Naive thymus-derived CD8-positive, alpha-beta T cell (primary cell): ENCODE measurements at regions not wholly inside any gene's neighbourhood (a gene's known extent, or its start where the extent isn't known, plus 50 kb on each side); places are given as distances from the start of the nearest gene placed in this dataset.

Source experiments
- ATAC-seq, 2 donors: fragments of 150-1000 bp; cut with Tn5 transposase in 1 of 2; sonication (Bioruptor Pico), chemical (Tn5 transposase) in 1 of 2; 1 replicate in 1 of 2; 2 replicates in 1 of 2; pipeline ENCODE4 v1.10.0; 2021; ENCODE audit warnings: mild to moderate bottlenecking in 2 of 2, moderate library complexity in 2 of 2
- POLR2A ChIA-PET: fragments of 350-600 bp; sonication (Branson Sonifier 250); formaldehyde crosslinking; loops from one replicate; lab custom pipeline; 2021; ENCODE audit warnings: antibody characterized with exemption; lab: Charles Lee
- DNase-seq, 10 donors: peaks; one replicate each; pipeline versions ENCODE4 v3.0.0 to v3.0.0-alpha.2; 2020 to 2022
- H3K27ac Mint-ChIP-seq, 10 donors: one replicate each; pipeline ENCODE4 v1.8.0; 2020 to 2022; ENCODE audit warnings: mild to moderate bottlenecking in 10 of 10, mixed read lengths in 10 of 10, moderate library complexity in 4 of 10, inconsistent platforms in 1 of 10
- H3K27me3 Mint-ChIP-seq, 5 donors: one replicate each; pipeline ENCODE4 v1.8.0; 2021 to 2022; ENCODE audit warnings: mixed read lengths in 5 of 5
- H3K36me3 Mint-ChIP-seq, 3 donors: one replicate each; pipeline ENCODE4 v1.8.0; 2020 to 2022; ENCODE audit warnings: mixed read lengths in 3 of 3, mild to moderate bottlenecking in 2 of 3, inconsistent platforms in 1 of 3
- H3K4me1 Mint-ChIP-seq, 4 donors: one replicate each; pipeline ENCODE4 v1.8.0; 2021 to 2022; ENCODE audit warnings: mixed read lengths in 4 of 4
- H3K4me3 Mint-ChIP-seq, 10 donors: one replicate each; pipeline ENCODE4 v1.8.0; 2020 to 2022; ENCODE audit warnings: mild to moderate bottlenecking in 10 of 10, mixed read lengths in 10 of 10, moderate library complexity in 6 of 10, inconsistent platforms in 1 of 10
- H3K9me3 Mint-ChIP-seq, 9 donors: one replicate each; pipeline ENCODE4 v1.8.0; 2020 to 2022; ENCODE audit warnings: mixed read lengths in 9 of 9, mild to moderate bottlenecking in 3 of 9, inconsistent platforms in 1 of 9, moderate library complexity in 1 of 9

- H3K4me3 Mint-ChIP-seq = no peak overlapping the region
- peaks cover 0 to 2% (median 0%) of the 10 kb centered on the region in 5 donors for H3K27me3 Mint-ChIP-seq
- DNase-seq (no peak), ATAC-seq (no peak)
- peaks cover 0 to 15% (median 2%) of the 10 kb centered on the region in 9 donors for H3K9me3 Mint-ChIP-seq
- H3K27ac Mint-ChIP-seq = no peak overlapping the region
- H3K4me1 Mint-ChIP-seq = peaks cover 0 to 6% (median 4%) of the 10 kb centered on the region in 4 donors
- POLR2A ChIA-PET = no interaction called here
- no peaks in the 10 kb centered on the region for H3K36me3 Mint-ChIP-seq
Observed at GRCh38 chr6:103677290-103677689, 1182.4 kb downstream of the HACE1 start.

GRCh38 chr6:103675807-103676406 lies 1183.8 kb downstream of the HACE1 start:
- POLR2A ChIA-PET = no interaction called here
- peaks cover 0 to 6% (median 4%) of the 10 kb centered on the region in 4 donors for H3K4me1 Mint-ChIP-seq
- H3K27me3 Mint-ChIP-seq = peaks cover 0 to 2% (median 0%) of the 10 kb centered on the region in 5 donors
- H3K9me3 Mint-ChIP-seq = peaks cover 0 to 15% (median 2%) of the 10 kb centered on the region in 9 donors
- ATAC-seq (no peak), DNase-seq (no peak)
- no peak overlapping the region for H3K4me3 Mint-ChIP-seq
- no peaks in the 10 kb centered on the region for H3K36me3 Mint-ChIP-seq
- H3K27ac Mint-ChIP-seq = no peak overlapping the region

GRCh38 chr6:103674790-103675189 lies 1184.9 kb downstream of the HACE1 start:
- ATAC-seq (no peak), DNase-seq (no peak)
- POLR2A ChIA-PET = no interaction called here
- Mint-ChIP-seq H3K4me1 (peaks cover 0 to 6% (median 4%) of the 10 kb centered on the region in 4 donors), H3K4me3 (no peak overlapping the region), H3K27ac (no peak overlapping the region), H3K36me3 (no peaks in the 10 kb centered on the region), H3K27me3 (peaks cover 0 to 2% (median 0%) of the 10 kb centered on the region in 5 donors), H3K9me3 (peaks cover 0 to 15% (median 2%) of the 10 kb centered on the region in 9 donors)

GRCh38 chr6:103672169-103672568 lies 1187.5 kb downstream of the HACE1 start:
- DNase-seq = no peak
- H3K27me3 Mint-ChIP-seq = peaks cover 0 to 2% (median 0%) of the 10 kb centered on the region in 5 donors
- ATAC-seq = no peak
- H3K27ac Mint-ChIP-seq = no peak overlapping the region
- H3K4me1 Mint-ChIP-seq = peaks cover 0 to 6% (median 4%) of the 10 kb centered on the region in 4 donors
- H3K4me3 Mint-ChIP-seq = no peak overlapping the region
- H3K36me3 Mint-ChIP-seq = no peaks in the 10 kb centered on the region
- peaks cover 0 to 15% (median 2%) of the 10 kb centered on the region in 9 donors for H3K9me3 Mint-ChIP-seq
- POLR2A ChIA-PET = no interaction called here

- DNase-seq (no peak), ATAC-seq (no peak)
- POLR2A ChIA-PET = no interaction called here
- H3K36me3 Mint-ChIP-seq = no peaks in the 10 kb centered on the region
- H3K9me3 Mint-ChIP-seq = peaks cover 0 to 8% (median 2%) of the 10 kb centered on the region in 9 donors
- no peak overlapping the region for H3K4me3 Mint-ChIP-seq
- H3K27me3 Mint-ChIP-seq = no peaks in the 10 kb centered on the region
- no peaks in the 10 kb centered on the region for H3K4me1 Mint-ChIP-seq
- no peak overlapping the region for H3K27ac Mint-ChIP-seq
Observed at GRCh38 chr6:103629613-103630012, 1230.1 kb downstream of the HACE1 start.

- no peaks in the 10 kb centered on the region for H3K4me1 Mint-ChIP-seq
- DNase-seq (no peak), ATAC-seq (no peak)
- no peak overlapping the region for H3K4me3 Mint-ChIP-seq
- H3K36me3 Mint-ChIP-seq = no peaks in the 10 kb centered on the region
- H3K27ac Mint-ChIP-seq = no peak overlapping the region
- H3K9me3 Mint-ChIP-seq = peaks cover 0 to 22% (median 5%) of the 10 kb centered on the region in 9 donors
- H3K27me3 Mint-ChIP-seq = no peaks in the 10 kb centered on the region
- POLR2A ChIA-PET = no interaction called here
Observed at GRCh38 chr6:103617642-103618041, 1242.1 kb downstream of the HACE1 start.

- no peaks in the 10 kb centered on the region for H3K4me1 Mint-ChIP-seq
- no peaks in the 10 kb centered on the region for H3K27me3 Mint-ChIP-seq
- ATAC-seq (no peak), DNase-seq (no peak)
- H3K9me3 Mint-ChIP-seq = peaks cover 3 to 21% (median 7%) of the 10 kb centered on the region in 9 donors
- POLR2A ChIA-PET = no interaction called here
- H3K4me3 Mint-ChIP-seq = no peak overlapping the region
- peaks cover 0 to 5% (median 0%) of the 10 kb centered on the region in 3 donors for H3K36me3 Mint-ChIP-seq
- H3K27ac Mint-ChIP-seq = no peak overlapping the region
Observed at GRCh38 chr6:103587722-103588121, 1272.0 kb downstream of the HACE1 start.

- no peak overlapping the region for H3K4me3 Mint-ChIP-seq
- POLR2A ChIA-PET = no interaction called here
- H3K9me3 Mint-ChIP-seq = peaks cover 5 to 42% (median 9%) of the 10 kb centered on the region in 9 donors
- H3K4me1 Mint-ChIP-seq = no peaks in the 10 kb centered on the region
- no peak for DNase-seq
- peaks cover 0 to 2% (median 0%) of the 10 kb centered on the region in 5 donors for H3K27me3 Mint-ChIP-seq
- no peak for ATAC-seq
- H3K36me3 Mint-ChIP-seq = no peaks in the 10 kb centered on the region
- no peak overlapping the region for H3K27ac Mint-ChIP-seq
Observed at GRCh38 chr6:103578115-103578514, 1281.6 kb downstream of the HACE1 start.

GRCh38 chr6:103570431-103570830 lies 1289.3 kb downstream of the HACE1 start:
- ATAC-seq = no peak
- H3K27me3 Mint-ChIP-seq = no peaks in the 10 kb centered on the region

GRCh38 chr6:103554911-103555310 lies 1304.8 kb downstream of the HACE1 start:
- ATAC-seq = no peak
- Mint-ChIP-seq H3K4me1 (no peaks in the 10 kb centered on the region), H3K27me3 (no peaks in the 10 kb centered on the region), H3K9me3 (peaks cover 0 to 21% (median 5%) of the 10 kb centered on the region in 9 donors), H3K27ac (no peak overlapping the region), H3K4me3 (no peak overlapping the region), H3K36me3 (no peaks in the 10 kb centered on the region)
- DNase-seq = no peak
- POLR2A ChIA-PET = no interaction called here

More at GRCh38 chr6:103570431-103570830, 1289.3 kb downstream of the HACE1 start:
- POLR2A ChIA-PET = no interaction called here
- Mint-ChIP-seq H3K4me1 (no peaks in the 10 kb centered on the region), H3K27ac (no peak overlapping the region), H3K9me3 (peaks cover 0 to 6% (median 0%) of the 10 kb centered on the region in 9 donors), H3K36me3 (no peaks in the 10 kb centered on the region), H3K4me3 (no peak overlapping the region)
- no peak for DNase-seq

GRCh38 chr6:103538381-103538780 lies 1321.3 kb downstream of the HACE1 start:
- DNase-seq = no peak
- Mint-ChIP-seq H3K9me3 (peaks cover 0 to 10% (median 2%) of the 10 kb centered on the region in 9 donors), H3K36me3 (no peaks in the 10 kb centered on the region), H3K27ac (no peak overlapping the region), H3K27me3 (no peaks in the 10 kb centered on the region), H3K4me3 (no peak overlapping the region), H3K4me1 (no peaks in the 10 kb centered on the region)
- ATAC-seq = no peak
- POLR2A ChIA-PET = no interaction called here

- Mint-ChIP-seq H3K4me1 (no peaks in the 10 kb centered on the region), H3K4me3 (no peak overlapping the region), H3K9me3 (peaks cover 0 to 3% (median 0%) of the 10 kb centered on the region in 9 donors), H3K27ac (peak overlapping the region in 1 of 10 donors; percentile 54), H3K27me3 (no peaks in the 10 kb centered on the region), H3K36me3 (no peaks in the 10 kb centered on the region)
- ATAC-seq = no peak
- DNase-seq = no peak
- POLR2A ChIA-PET = no interaction called here
Observed at GRCh38 chr6:103534814-103535213, 1324.9 kb downstream of the HACE1 start.

GRCh38 chr6:103534095-103534494 lies 1325.6 kb downstream of the HACE1 start:
- ATAC-seq = no peak
- no peaks in the 10 kb centered on the region for H3K4me1 Mint-ChIP-seq
- DNase-seq = no peak
- H3K36me3 Mint-ChIP-seq = no peaks in the 10 kb centered on the region
- POLR2A ChIA-PET = no interaction called here
- no peaks in the 10 kb centered on the region for H3K27me3 Mint-ChIP-seq
- H3K9me3 Mint-ChIP-seq = peaks cover 0 to 2% (median 0%) of the 10 kb centered on the region in 9 donors
- no peak overlapping the region for H3K4me3 Mint-ChIP-seq
- H3K27ac Mint-ChIP-seq = no peak overlapping the region

GRCh38 chr6:103522045-103522444 lies 1337.7 kb downstream of the HACE1 start:
- Mint-ChIP-seq H3K36me3 (no peaks in the 10 kb centered on the region), H3K27me3 (no peaks in the 10 kb centered on the region), H3K9me3 (peaks cover 2 to 39% (median 11%) of the 10 kb centered on the region in 9 donors), H3K4me1 (no peaks in the 10 kb centered on the region), H3K4me3 (no peak overlapping the region), H3K27ac (no peak overlapping the region)
- POLR2A ChIA-PET = no interaction called here
- ATAC-seq (no peak), DNase-seq (no peak)
